Tibial nerve (tissue), 4 donors: ENCODE measurements at regions not wholly inside any gene's neighbourhood (a gene's known extent, or its start where the extent isn't known, plus 50 kb on each side); places are given as distances from the start of the nearest gene placed in this dataset.

ENCODE experiments used
- DNase-seq, 2 donors: peaks; one replicate each; pipeline ENCODE4 v3.0.0-alpha.2; 2019; ENCODE audit warnings: low spot score in 2 of 2
- H3K27ac ChIP-seq, 4 donors: fragments of 200-600 bp; sonication (generic) in 3 of 4; one replicate each; pipeline ENCODE4 v1.5.1; 2017 to 2019; ENCODE audit warnings: mild to moderate bottlenecking in 1 of 4
- H3K27me3 ChIP-seq, 2 donors: fragments of 200-600 bp; sonication (generic) in 1 of 2; one replicate each; pipeline versions ENCODE4 v1.5.1 to v1.6.0; 2017 to 2019
- H3K36me3 ChIP-seq, 3 donors: fragments of 200-600 bp; sonication (generic); one replicate each; pipeline ENCODE4 v1.5.1; 2018 to 2019
- H3K4me1 ChIP-seq, 4 donors: fragments of 200-600 bp; sonication (generic) in 3 of 4; one replicate each; pipeline ENCODE4 v1.5.1; 2017 to 2019
- H3K4me3 ChIP-seq, 4 donors: fragments of 200-600 bp; sonication (generic) in 3 of 4; one replicate each; pipeline ENCODE4 v1.5.1; 2017 to 2019; ENCODE audit warnings: mild to moderate bottlenecking in 1 of 4, moderate library complexity in 1 of 4
- H3K9me3 ChIP-seq, 4 donors: fragments of 200-600 bp; sonication (generic) in 3 of 4; one replicate each; pipeline ENCODE4 v1.5.1; 2017 to 2019
- CTCF ChIP-seq, 5 experiments: fragments of 200-600 bp in 3 of 5; fragments of 450-650 bp in 2 of 5; sonication (generic) in 3 of 5; IDR thresholded peaks; one replicate each; pipeline ENCODE4 v1.5.1; 2016 to 2019; ENCODE audit warnings: antibody characterized with exemption in 5 of 5, mild to moderate bottlenecking in 3 of 5, moderate library complexity in 2 of 5
- EP300 ChIP-seq, 2 donors: sonication (generic); formaldehyde crosslinking; IDR thresholded peaks; one replicate each; pipeline ENCODE4 v1.6.1; 2017; ENCODE audit warnings: antibody characterized with exemption in 2 of 2, mild to moderate bottlenecking in 1 of 2
- POLR2A ChIP-seq, 2 donors: fragments of 450-650 bp; IDR thresholded peaks; one replicate each; pipeline ENCODE4 v1.6.1; 2017; ENCODE audit warnings: antibody characterized with exemption in 2 of 2, mild to moderate bottlenecking in 2 of 2, moderate library complexity in 2 of 2
- WGBS, 2 donors: methylation state at CpG; one replicate each; pipeline ENCODE4 v1.1.5; 2018; 5-methylcytosine and 5-hydroxymethylcytosine counted together

- no peak for DNase-seq
- TF ChIP-seq POLR2A (IDR thresholded peaks at IDR 0.05) (no peak), EP300 (IDR thresholded peaks at IDR 0.05) (no peak), CTCF (IDR thresholded peaks at IDR 0.05) (no peak)
- Histone ChIP-seq H3K36me3 (no peaks in the 10 kb centered on the region), H3K27me3 (no peaks in the 10 kb centered on the region), H3K4me3 (no peak overlapping the region), H3K27ac (no peak overlapping the region), H3K4me1 (no peaks in the 10 kb centered on the region), H3K9me3 (no peaks in the 10 kb centered on the region)
- WGBS, 2 donors = 85 to 86% methylated on average over 2 of the region's 2 CpGs
These were observed 392.1 kb upstream of the MTPN start for GRCh38 chr7:136369225-136369624.

- WGBS, 2 donors = 72 to 74% methylated on average over 5 of the region's 5 CpGs
- TF ChIP-seq EP300 (IDR thresholded peaks at IDR 0.05) (no peak), CTCF (IDR thresholded peaks at IDR 0.05) (no peak), POLR2A (IDR thresholded peaks at IDR 0.05) (no peak)
- H3K27me3 ChIP-seq = no peaks in the 10 kb centered on the region
- peaks cover 0 to 4% (median 0%) of the 10 kb centered on the region in 4 donors for H3K9me3 ChIP-seq
- no peak overlapping the region for H3K27ac ChIP-seq
- no peak overlapping the region for H3K4me3 ChIP-seq
- H3K36me3 ChIP-seq = no peaks in the 10 kb centered on the region
- DNase-seq = no peak
- no peaks in the 10 kb centered on the region for H3K4me1 ChIP-seq
These were observed 382.3 kb upstream of the MTPN start for GRCh38 chr7:136359333-136359903.

- 46 to 56% methylated on average over 2 of the region's 2 CpGs for WGBS, 2 donors
- Histone ChIP-seq H3K4me1 (no peaks in the 10 kb centered on the region), H3K27me3 (no peaks in the 10 kb centered on the region), H3K36me3 (no peaks in the 10 kb centered on the region), H3K27ac (no peak overlapping the region), H3K9me3 (no peaks in the 10 kb centered on the region), H3K4me3 (no peak overlapping the region)
- no peak for DNase-seq
- TF ChIP-seq CTCF (IDR thresholded peaks at IDR 0.05) = no peak
- TF ChIP-seq POLR2A (IDR thresholded peaks at IDR 0.05) = no peak
- no peak for TF ChIP-seq EP300 (IDR thresholded peaks at IDR 0.05)
These were observed 376.1 kb upstream of the MTPN start for GRCh38 chr7:136353287-136353686.

GRCh38 chr7:136348542-136349192 lies 371.5 kb upstream of the MTPN start:
- TF ChIP-seq POLR2A (IDR thresholded peaks at IDR 0.05) = no peak
- DNase-seq = no peak
- H3K27ac ChIP-seq = no peak overlapping the region
- 85 to 87% methylated on average over 7 of the region's 7 CpGs for WGBS, 2 donors
- H3K9me3 ChIP-seq = no peaks in the 10 kb centered on the region
- no peak overlapping the region for H3K4me3 ChIP-seq
- no peaks in the 10 kb centered on the region for H3K27me3 ChIP-seq
- H3K36me3 ChIP-seq = no peaks in the 10 kb centered on the region
- no peaks in the 10 kb centered on the region for H3K4me1 ChIP-seq

- Histone ChIP-seq H3K4me3 (no peak overlapping the region), H3K4me1 (no peaks in the 10 kb centered on the region), H3K9me3 (no peaks in the 10 kb centered on the region), H3K27ac (no peak overlapping the region), H3K36me3 (no peaks in the 10 kb centered on the region), H3K27me3 (no peaks in the 10 kb centered on the region)
- TF ChIP-seq POLR2A (IDR thresholded peaks at IDR 0.05) (no peak), EP300 (IDR thresholded peaks at IDR 0.05) (no peak), CTCF (IDR thresholded peaks at IDR 0.05) (no peak)
- DNase-seq = no peak
- WGBS, 2 donors = 59 to 61% methylated on average over 3 of the region's 3 CpGs
These were observed 371.0 kb upstream of the MTPN start for GRCh38 chr7:136348142-136348541.
